HL-60 (cell line): ENCODE measurements at regions not wholly inside any gene's neighbourhood (a gene's known extent, or its start where the extent isn't known, plus 50 kb on each side); places are given as distances from the start of the nearest gene placed in this dataset.

ENCODE experiments used
- CTCF ChIP-seq: IDR thresholded peaks from one replicate; pipeline ENCODE4 v1.5.1; 2011; ENCODE audit warnings: low read length, control low read depth, inconsistent platforms; ENCODE audit not compliant: insufficient read depth
- GABPA ChIP-seq: IDR thresholded peaks from 2 replicates; pipeline ENCODE4 v1.6.1; 2012; ENCODE audit warnings: low read depth
- POLR2AphosphoS5 ChIP-seq: IDR thresholded peaks from 2 replicates; pipeline ENCODE4 v1.6.1; 2012; ENCODE audit warnings: low read depth

GRCh38 chr11:134541355-134541754 lies 129.3 kb upstream of the B3GAT1 start:
- TF ChIP-seq POLR2AphosphoS5: no peak
- TF ChIP-seq CTCF: no peak
- TF ChIP-seq GABPA: no peak
